HEK293 (cell line): ENCODE measurements at regions not wholly inside any gene's neighbourhood (a gene's known extent, or its start where the extent isn't known, plus 50 kb on each side); places are given as distances from the start of the nearest gene placed in this dataset.

Experiments used
- CTCF ChIA-PET: fragments of 350-600 bp; formaldehyde crosslinking; extraction: SDS; loops from one replicate; lab custom pipeline; 2021; ENCODE audit warnings: antibody characterized with exemption; lab: Yijun Ruan, JAX
- POLR2A ChIA-PET: fragments of 300-600 bp; formaldehyde crosslinking; extraction: SDS; loops from one replicate; lab custom pipeline; 2020; ENCODE audit warnings: antibody characterized with exemption, inconsistent platforms; lab: Yijun Ruan, JAX
- H3K27ac ChIP-seq: fragments of 200-500 bp; sonication (Bioruptor generic); 2 replicates; pipeline ENCODE4 v1.5.1; 2014; ENCODE audit warnings: low read depth, low read length, control low read depth, inconsistent platforms; ENCODE audit errors: extremely low read depth
- H3K36me3 ChIP-seq, 2 experiments: fragments of 200-500 bp in 1 of 2; sonication (Bioruptor generic) in 1 of 2; 1 replicate in 1 of 2; 2 replicates in 1 of 2; pipeline ENCODE4 v1.5.1; 2014 to 2017; ENCODE audit warnings: inconsistent platforms in 2 of 2, low read length in 2 of 2; ENCODE audit not compliant: control insufficient read depth in 2 of 2, insufficient read depth in 1 of 2
- H3K4me1 ChIP-seq: fragments of 200-500 bp; sonication (Bioruptor generic); 2 replicates; pipeline ENCODE4 v1.5.1; 2014; ENCODE audit warnings: mild to moderate bottlenecking, low read length, inconsistent platforms; ENCODE audit not compliant: control insufficient read depth, insufficient read depth
- H3K4me3 ChIP-seq: 2 replicates; pipeline ENCODE4 v1.5.1; 2011; ENCODE audit warnings: low read depth, mild to moderate bottlenecking, control low read depth, low read length, moderate library complexity
- H3K9me3 ChIP-seq: fragments of 200-500 bp; sonication (Bioruptor generic); 2 replicates; pipeline ENCODE4 v1.5.1; 2014; ENCODE audit warnings: low read depth, low read length, inconsistent platforms; ENCODE audit not compliant: control insufficient read depth, insufficient read depth
- GFI1B ChIP-seq: fragments of 450-650 bp; formaldehyde crosslinking; IDR thresholded peaks from 2 replicates; pipeline ENCODE4 v1.5.1; 2016; ENCODE audit warnings: missing biosample characterization, missing genetic modification characterization
- GLI4 ChIP-seq: fragments of 450-650 bp; formaldehyde crosslinking; IDR thresholded peaks from 2 replicates; pipeline ENCODE4 v1.5.1; 2016; ENCODE audit warnings: missing biosample characterization, missing genetic modification characterization
- KLF8 ChIP-seq: fragments of 450-650 bp; formaldehyde crosslinking; IDR thresholded peaks from 2 replicates; pipeline ENCODE4 v1.5.1; 2016; ENCODE audit warnings: missing biosample characterization, missing genetic modification characterization
- ZNF114 ChIP-seq: fragments of 450-650 bp; formaldehyde crosslinking; IDR thresholded peaks from 2 replicates; pipeline ENCODE4 v1.5.0; 2017; ENCODE audit warnings: missing biosample characterization, missing genetic modification characterization
- ZNF121 ChIP-seq: fragments of 450-650 bp; formaldehyde crosslinking; IDR thresholded peaks from 2 replicates; pipeline ENCODE4 v1.5.1; 2016; ENCODE audit warnings: missing biosample characterization, missing genetic modification characterization
- ZNF155 ChIP-seq: fragments of 450-650 bp; formaldehyde crosslinking; IDR thresholded peaks from 2 replicates; pipeline ENCODE4 v1.5.1; 2016; ENCODE audit warnings: missing biosample characterization, missing genetic modification characterization
- ZNF24 ChIP-seq: fragments of 450-650 bp; formaldehyde crosslinking; IDR thresholded peaks from 2 replicates; pipeline ENCODE4 v1.5.1; 2016; ENCODE audit warnings: missing biosample characterization, missing genetic modification characterization
- ZNF266 ChIP-seq: fragments of 450-650 bp; formaldehyde crosslinking; IDR thresholded peaks from 2 replicates; pipeline ENCODE4 v1.5.1; 2016; ENCODE audit warnings: missing biosample characterization, missing genetic modification characterization, low read depth
- ZNF350 ChIP-seq: fragments of 450-650 bp; formaldehyde crosslinking; IDR thresholded peaks from 2 replicates; pipeline ENCODE4 v1.5.0; 2017; ENCODE audit warnings: missing biosample characterization, mild to moderate bottlenecking, missing genetic modification characterization
- ZNF404 ChIP-seq: fragments of 450-650 bp; formaldehyde crosslinking; IDR thresholded peaks from 2 replicates; pipeline ENCODE4 v1.5.1; 2017; ENCODE audit warnings: missing biosample characterization, missing genetic modification characterization
- ZNF416 ChIP-seq: fragments of 450-650 bp; formaldehyde crosslinking; IDR thresholded peaks from 2 replicates; pipeline ENCODE4 v1.5.1; 2016; ENCODE audit warnings: missing biosample characterization, missing genetic modification characterization
- ZNF423 ChIP-seq: fragments of 450-650 bp; formaldehyde crosslinking; IDR thresholded peaks from 2 replicates; pipeline ENCODE4 v1.5.1; 2016; ENCODE audit warnings: missing biosample characterization, missing genetic modification characterization
- ZNF585B ChIP-seq: fragments of 450-650 bp; formaldehyde crosslinking; IDR thresholded peaks from 2 replicates; pipeline ENCODE4 v1.5.1; 2016; ENCODE audit warnings: missing biosample characterization, missing genetic modification characterization
- ZNF596 ChIP-seq: fragments of 450-650 bp; IDR thresholded peaks from 2 replicates; pipeline ENCODE4 v1.5.0; 2018; ENCODE audit warnings: missing biosample characterization, mild to moderate bottlenecking, missing genetic modification characterization, moderate library complexity
- ZNF621 ChIP-seq: fragments of 450-650 bp; formaldehyde crosslinking; IDR thresholded peaks from 2 replicates; pipeline ENCODE4 v1.5.1; 2017; ENCODE audit warnings: missing biosample characterization, missing genetic modification characterization
- ZNF677 ChIP-seq: fragments of 450-650 bp; IDR thresholded peaks from 2 replicates; pipeline ENCODE4 v1.5.0; 2018; ENCODE audit warnings: missing biosample characterization, mild to moderate bottlenecking, missing genetic modification characterization, moderate library complexity
- ZNF701 ChIP-seq: fragments of 450-650 bp; formaldehyde crosslinking; IDR thresholded peaks from 2 replicates; pipeline ENCODE4 v1.5.1; 2016; ENCODE audit warnings: missing biosample characterization, missing genetic modification characterization
- ZNF777 ChIP-seq: fragments of 450-650 bp; formaldehyde crosslinking; IDR thresholded peaks from 2 replicates; pipeline ENCODE4 v1.5.1; 2017; ENCODE audit warnings: missing biosample characterization, missing genetic modification characterization, borderline replicate concordance
- ZNF791 ChIP-seq: fragments of 450-650 bp; formaldehyde crosslinking; IDR thresholded peaks from 2 replicates; pipeline ENCODE4 v1.5.1; 2016; ENCODE audit warnings: missing biosample characterization, missing genetic modification characterization
- ZXDB ChIP-seq: fragments of 450-650 bp; formaldehyde crosslinking; IDR thresholded peaks from 2 replicates; pipeline ENCODE4 v1.5.1; 2016; ENCODE audit warnings: missing biosample characterization, missing genetic modification characterization
- TF ChIP-seq, protein P1 (sequence below): fragments of 450-650 bp; formaldehyde crosslinking; IDR thresholded peaks from 2 replicates; pipeline ENCODE4 v1.5.1; 2016; ENCODE audit warnings: missing biosample characterization, missing genetic modification characterization
- TF ChIP-seq, protein P2 (sequence below): fragments of 450-650 bp; formaldehyde crosslinking; IDR thresholded peaks from 2 replicates; pipeline ENCODE4 v1.5.1; 2016; ENCODE audit warnings: missing biosample characterization, missing genetic modification characterization
- TF ChIP-seq, protein P3 (sequence below): fragments of 450-650 bp; formaldehyde crosslinking; IDR thresholded peaks from 2 replicates; pipeline ENCODE4 v1.5.1; 2016; ENCODE audit warnings: missing biosample characterization, missing genetic modification characterization, borderline replicate concordance
- TF ChIP-seq, protein P4 (sequence below): fragments of 450-650 bp; formaldehyde crosslinking; IDR thresholded peaks from 2 replicates; pipeline ENCODE4 v1.5.1; 2016; ENCODE audit warnings: missing biosample characterization, missing genetic modification characterization
- TF ChIP-seq, protein P5 (sequence below): fragments of 450-650 bp; formaldehyde crosslinking; IDR thresholded peaks from 2 replicates; pipeline ENCODE4 v1.5.1; 2017; ENCODE audit warnings: missing biosample characterization, missing genetic modification characterization
- TF ChIP-seq, protein P6 (sequence below): fragments of 450-650 bp; formaldehyde crosslinking; IDR thresholded peaks from 2 replicates; pipeline ENCODE4 v1.5.1; 2016; ENCODE audit warnings: missing biosample characterization, missing genetic modification characterization
- TF ChIP-seq, protein P7 (sequence below): fragments of 450-650 bp; formaldehyde crosslinking; IDR thresholded peaks from 2 replicates; pipeline ENCODE4 v1.5.1; 2016; ENCODE audit warnings: missing biosample characterization, missing genetic modification characterization

DNA sequence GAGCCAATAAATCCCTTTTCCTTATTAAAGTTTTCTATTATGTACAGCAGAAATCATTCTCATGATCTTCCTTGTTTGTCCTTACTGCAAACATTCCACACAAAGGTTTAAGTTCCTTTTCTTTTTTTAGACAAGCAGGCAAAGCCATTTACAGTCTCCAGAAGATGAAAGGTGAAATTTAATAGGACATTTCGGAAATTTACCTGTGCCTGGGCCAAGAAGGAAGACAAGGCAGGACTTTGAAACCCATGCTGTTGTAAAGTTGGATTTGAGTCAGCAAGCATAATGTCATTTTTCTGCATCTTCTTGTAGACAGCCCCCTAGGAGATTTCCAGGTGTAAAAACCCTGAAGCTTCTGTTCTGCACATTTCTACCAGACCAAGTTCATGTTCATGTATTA is 188.1 kb downstream of the PAPSS1 start:
- POLR2A ChIA-PET, result no interaction called here
- CTCF ChIA-PET, result no interaction called here

DNA sequence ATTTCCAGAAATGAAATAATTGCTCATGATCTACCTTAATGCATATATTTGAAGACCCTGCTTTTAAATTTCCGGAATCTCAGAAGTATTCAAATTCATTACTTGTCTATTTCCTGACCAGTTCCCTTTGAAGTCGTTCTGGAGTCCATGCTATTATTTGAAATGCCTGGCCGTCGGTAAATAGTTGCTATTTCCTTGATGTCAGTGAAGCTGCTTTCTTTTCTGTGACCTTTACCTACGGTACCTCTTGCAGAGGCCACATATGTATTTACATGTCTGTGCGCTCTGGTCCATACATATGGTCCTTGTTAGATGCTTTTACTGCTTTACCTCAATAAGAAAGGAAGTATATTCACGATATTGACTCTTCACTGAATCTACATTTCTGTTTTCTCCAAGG is 199.7 kb downstream of the PAPSS1 start:
- H3K27ac ChIP-seq, result no peak overlapping the region
- TF ChIP-seq, protein P1, sequence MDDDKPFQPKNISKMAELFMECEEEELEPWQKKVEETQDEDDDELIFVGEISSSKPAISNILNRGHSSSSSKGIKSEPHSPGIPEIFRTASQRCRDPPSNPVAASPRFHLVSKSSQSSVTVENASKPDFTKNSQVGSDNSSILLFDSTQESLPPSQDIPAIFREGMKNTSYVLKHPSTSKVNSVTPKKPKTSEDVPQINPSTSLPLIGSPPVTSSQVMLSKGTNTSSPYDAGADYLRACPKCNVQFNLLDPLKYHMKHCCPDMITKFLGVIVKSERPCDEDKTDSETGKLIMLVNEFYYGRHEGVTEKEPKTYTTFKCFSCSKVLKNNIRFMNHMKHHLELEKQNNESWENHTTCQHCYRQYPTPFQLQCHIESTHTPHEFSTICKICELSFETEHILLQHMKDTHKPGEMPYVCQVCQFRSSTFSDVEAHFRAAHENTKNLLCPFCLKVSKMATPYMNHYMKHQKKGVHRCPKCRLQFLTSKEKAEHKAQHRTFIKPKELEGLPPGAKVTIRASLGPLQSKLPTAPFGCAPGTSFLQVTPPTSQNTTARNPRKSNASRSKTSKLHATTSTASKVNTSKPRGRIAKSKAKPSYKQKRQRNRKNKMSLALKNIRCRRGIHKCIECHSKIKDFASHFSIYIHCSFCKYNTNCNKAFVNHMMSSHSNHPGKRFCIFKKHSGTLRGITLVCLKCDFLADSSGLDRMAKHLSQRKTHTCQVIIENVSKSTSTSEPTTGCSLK, result no peak
- TF ChIP-seq ZNF777 (tag by site-specific recombination) (no peak), ZNF121 (no peak), ZNF350 (tag by site-specific recombination) (no peak), ZNF24 (no peak), GFI1B (tag by site-specific recombination) (no peak), ZNF423 (tag by site-specific recombination) (no peak), ZNF155 (tag by site-specific recombination) (no peak), ZNF621 (tag by site-specific recombination) (no peak), GLI4 (tag by site-specific recombination) (no peak), ZNF791 (tag by site-specific recombination) (no peak), ZXDB (tag by site-specific recombination) (no peak)
- TF ChIP-seq, protein P2, sequence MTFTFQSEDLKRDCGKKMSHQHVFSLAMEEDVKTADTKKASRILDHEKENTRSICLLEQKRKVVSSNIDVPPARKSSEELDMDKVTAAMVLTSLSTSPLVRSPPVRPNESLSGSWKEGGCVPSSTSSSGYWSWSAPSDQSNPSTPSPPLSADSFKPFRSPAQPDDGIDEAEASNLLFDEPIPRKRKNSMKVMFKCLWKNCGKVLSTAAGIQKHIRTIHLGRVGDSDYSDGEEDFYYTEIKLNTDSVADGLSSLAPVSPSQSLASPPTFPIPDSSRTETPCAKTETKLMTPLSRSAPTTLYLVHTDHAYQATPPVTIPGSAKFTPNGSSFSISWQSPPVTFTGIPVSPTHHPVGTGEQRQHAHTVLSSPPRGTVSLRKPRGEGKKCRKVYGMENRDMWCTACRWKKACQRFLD (tag by site-specific recombination), result no peak
- TF ChIP-seq, protein P3, sequence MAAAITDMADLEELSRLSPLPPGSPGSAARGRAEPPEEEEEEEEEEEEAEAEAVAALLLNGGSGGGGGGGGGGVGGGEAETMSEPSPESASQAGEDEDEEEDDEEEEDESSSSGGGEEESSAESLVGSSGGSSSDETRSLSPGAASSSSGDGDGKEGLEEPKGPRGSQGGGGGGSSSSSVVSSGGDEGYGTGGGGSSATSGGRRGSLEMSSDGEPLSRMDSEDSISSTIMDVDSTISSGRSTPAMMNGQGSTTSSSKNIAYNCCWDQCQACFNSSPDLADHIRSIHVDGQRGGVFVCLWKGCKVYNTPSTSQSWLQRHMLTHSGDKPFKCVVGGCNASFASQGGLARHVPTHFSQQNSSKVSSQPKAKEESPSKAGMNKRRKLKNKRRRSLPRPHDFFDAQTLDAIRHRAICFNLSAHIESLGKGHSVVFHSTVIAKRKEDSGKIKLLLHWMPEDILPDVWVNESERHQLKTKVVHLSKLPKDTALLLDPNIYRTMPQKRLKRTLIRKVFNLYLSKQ (tag by site-specific recombination), result no peak
- TF ChIP-seq, protein P4, sequence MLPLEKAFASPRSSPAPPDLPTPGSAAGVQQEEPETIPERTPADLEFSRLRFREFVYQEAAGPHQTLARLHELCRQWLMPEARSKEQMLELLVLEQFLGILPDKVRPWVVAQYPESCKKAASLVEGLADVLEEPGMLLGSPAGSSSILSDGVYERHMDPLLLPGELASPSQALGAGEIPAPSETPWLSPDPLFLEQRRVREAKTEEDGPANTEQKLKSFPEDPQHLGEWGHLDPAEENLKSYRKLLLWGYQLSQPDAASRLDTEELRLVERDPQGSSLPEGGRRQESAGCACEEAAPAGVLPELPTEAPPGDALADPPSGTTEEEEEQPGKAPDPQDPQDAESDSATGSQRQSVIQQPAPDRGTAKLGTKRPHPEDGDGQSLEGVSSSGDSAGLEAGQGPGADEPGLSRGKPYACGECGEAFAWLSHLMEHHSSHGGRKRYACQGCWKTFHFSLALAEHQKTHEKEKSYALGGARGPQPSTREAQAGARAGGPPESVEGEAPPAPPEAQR (tag by site-specific recombination), result no peak
- TF ChIP-seq, protein P5, sequence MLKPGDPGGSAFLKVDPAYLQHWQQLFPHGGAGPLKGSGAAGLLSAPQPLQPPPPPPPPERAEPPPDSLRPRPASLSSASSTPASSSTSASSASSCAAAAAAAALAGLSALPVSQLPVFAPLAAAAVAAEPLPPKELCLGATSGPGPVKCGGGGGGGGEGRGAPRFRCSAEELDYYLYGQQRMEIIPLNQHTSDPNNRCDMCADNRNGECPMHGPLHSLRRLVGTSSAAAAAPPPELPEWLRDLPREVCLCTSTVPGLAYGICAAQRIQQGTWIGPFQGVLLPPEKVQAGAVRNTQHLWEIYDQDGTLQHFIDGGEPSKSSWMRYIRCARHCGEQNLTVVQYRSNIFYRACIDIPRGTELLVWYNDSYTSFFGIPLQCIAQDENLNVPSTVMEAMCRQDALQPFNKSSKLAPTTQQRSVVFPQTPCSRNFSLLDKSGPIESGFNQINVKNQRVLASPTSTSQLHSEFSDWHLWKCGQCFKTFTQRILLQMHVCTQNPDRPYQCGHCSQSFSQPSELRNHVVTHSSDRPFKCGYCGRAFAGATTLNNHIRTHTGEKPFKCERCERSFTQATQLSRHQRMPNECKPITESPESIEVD (tag by site-specific recombination), result no peak
- TF ChIP-seq, protein P6, sequence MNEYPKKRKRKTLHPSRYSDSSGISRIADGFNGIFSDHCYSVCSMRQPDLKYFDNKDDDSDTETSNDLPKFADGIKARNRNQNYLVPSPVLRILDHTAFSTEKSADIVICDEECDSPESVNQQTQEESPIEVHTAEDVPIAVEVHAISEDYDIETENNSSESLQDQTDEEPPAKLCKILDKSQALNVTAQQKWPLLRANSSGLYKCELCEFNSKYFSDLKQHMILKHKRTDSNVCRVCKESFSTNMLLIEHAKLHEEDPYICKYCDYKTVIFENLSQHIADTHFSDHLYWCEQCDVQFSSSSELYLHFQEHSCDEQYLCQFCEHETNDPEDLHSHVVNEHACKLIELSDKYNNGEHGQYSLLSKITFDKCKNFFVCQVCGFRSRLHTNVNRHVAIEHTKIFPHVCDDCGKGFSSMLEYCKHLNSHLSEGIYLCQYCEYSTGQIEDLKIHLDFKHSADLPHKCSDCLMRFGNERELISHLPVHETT (tag by site-specific recombination), result no peak
- ChIA-PET POLR2A (no interaction called here), CTCF (interaction anchor here (0.6 to 0.8 kb wide), 2 partner anchors 197 to 397 kb away, joined by 3 to 5 read pairs; no protein-coding TSS in a partner anchor)
- no peak overlapping the region for H3K4me3 ChIP-seq
- no peaks in the 10 kb centered on the region for H3K36me3 ChIP-seq
- H3K4me1 ChIP-seq, result no peaks in the 10 kb centered on the region
- no peaks in the 10 kb centered on the region for H3K9me3 ChIP-seq

More for the DNA sequence above, 188.1 kb downstream of the PAPSS1 start:
- Histone ChIP-seq H3K4me3 (no peak overlapping the region), H3K4me1 (no peaks in the 10 kb centered on the region), H3K27ac (no peak overlapping the region)
- TF ChIP-seq ZNF266 (tag by site-specific recombination) (no peak), ZNF701 (tag by site-specific recombination) (no peak), ZNF416 (tag by site-specific recombination) (no peak), KLF8 (tag by site-specific recombination) (no peak), ZNF677 (tag by site-specific recombination) (no peak), ZNF114 (tag by site-specific recombination) (no peak), ZNF596 (tag by site-specific recombination) (no peak), ZNF404 (tag by site-specific recombination) (no peak), ZNF585B (tag by site-specific recombination) (no peak)
- TF ChIP-seq, protein P7, sequence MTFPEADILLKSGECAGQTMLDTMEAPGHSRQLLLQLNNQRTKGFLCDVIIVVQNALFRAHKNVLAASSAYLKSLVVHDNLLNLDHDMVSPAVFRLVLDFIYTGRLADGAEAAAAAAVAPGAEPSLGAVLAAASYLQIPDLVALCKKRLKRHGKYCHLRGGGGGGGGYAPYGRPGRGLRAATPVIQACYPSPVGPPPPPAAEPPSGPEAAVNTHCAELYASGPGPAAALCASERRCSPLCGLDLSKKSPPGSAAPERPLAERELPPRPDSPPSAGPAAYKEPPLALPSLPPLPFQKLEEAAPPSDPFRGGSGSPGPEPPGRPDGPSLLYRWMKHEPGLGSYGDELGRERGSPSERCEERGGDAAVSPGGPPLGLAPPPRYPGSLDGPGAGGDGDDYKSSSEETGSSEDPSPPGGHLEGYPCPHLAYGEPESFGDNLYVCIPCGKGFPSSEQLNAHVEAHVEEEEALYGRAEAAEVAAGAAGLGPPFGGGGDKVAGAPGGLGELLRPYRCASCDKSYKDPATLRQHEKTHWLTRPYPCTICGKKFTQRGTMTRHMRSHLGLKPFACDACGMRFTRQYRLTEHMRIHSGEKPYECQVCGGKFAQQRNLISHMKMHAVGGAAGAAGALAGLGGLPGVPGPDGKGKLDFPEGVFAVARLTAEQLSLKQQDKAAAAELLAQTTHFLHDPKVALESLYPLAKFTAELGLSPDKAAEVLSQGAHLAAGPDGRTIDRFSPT (tag by site-specific recombination), result no peak
- TF ChIP-seq, all 188 proteins: peak for 0
- Histone ChIP-seq H3K36me3 (no peaks in the 10 kb centered on the region), H3K9me3 (no peaks in the 10 kb centered on the region)
